Liver (tissue), 3 donors: ENCODE measurements at regions not wholly inside any gene's neighbourhood (a gene's known extent, or its start where the extent isn't known, plus 50 kb on each side); places are given as distances from the start of the nearest gene placed in this dataset.

Experiments
- ATF3 ChIP-seq: IDR thresholded peaks from 2 replicates; pipeline ENCODE4 v1.6.1; 2016; ENCODE audit warnings: antibody characterized with exemption
- CTCF ChIP-seq: fragments of 150-350 bp; IDR thresholded peaks from 2 replicates; pipeline ENCODE4 v1.5.1; 2017; ENCODE audit warnings: improper control_type of control experiment, low read depth, low read length; ENCODE audit not compliant: missing input control
- HNF4A ChIP-seq, 2 donors: conservative IDR thresholded peaks; 2 replicates each; pipeline ENCODE4 v1.6.1; 2016; ENCODE audit warnings: antibody characterized with exemption in 2 of 2, mild to moderate bottlenecking in 2 of 2
- MAX ChIP-seq: IDR thresholded peaks from 2 replicates; pipeline ENCODE4 v1.6.1; 2016; ENCODE audit warnings: antibody characterized with exemption
- RAD21 ChIP-seq, 2 donors: IDR thresholded peaks; 2 replicates each; pipeline ENCODE4 v1.6.1; 2016; ENCODE audit warnings: antibody characterized with exemption in 2 of 2, mild to moderate bottlenecking in 2 of 2
- donor health status: healthy.
- donor health status: healthy.

- TF ChIP-seq CTCF (no peak), HNF4A (conservative IDR thresholded peaks at IDR 0.05) (no peak), ATF3 (no peak), RAD21 (IDR thresholded peaks at IDR 0.05) (no peak), MAX (no peak)
Measured at GRCh38 chr4:18923496-18924161, 902.1 kb upstream of the LCORL start.
